ENCODE measurements at regions not wholly inside any gene's neighbourhood (a gene's known extent, or its start where the extent isn't known, plus 50 kb on each side); places are given as distances from the start of the nearest gene placed in this dataset.

- in situ Hi-C loops (cut with MboI; ENCODE audit: low sequenced_read_pairs in 4 of 4) = no loop called here
- Histone ChIP-seq H3K4me1 (no peaks in the 10 kb centered on the region), H3K27me3 (no peaks in the 10 kb centered on the region), H3K36me3 (no peaks in the 10 kb centered on the region), H3K4me3 (no peak overlapping the region), H3K27ac (no peak overlapping the region), H3K9me3 (no peaks in the 10 kb centered on the region)
- DNase-seq = no peak
- no peak for ATAC-seq
- intact Hi-C loops (cut with DNase I; ENCODE audit: low total_unique reads) = no loop called here
- TF ChIP-seq, protein P1, sequence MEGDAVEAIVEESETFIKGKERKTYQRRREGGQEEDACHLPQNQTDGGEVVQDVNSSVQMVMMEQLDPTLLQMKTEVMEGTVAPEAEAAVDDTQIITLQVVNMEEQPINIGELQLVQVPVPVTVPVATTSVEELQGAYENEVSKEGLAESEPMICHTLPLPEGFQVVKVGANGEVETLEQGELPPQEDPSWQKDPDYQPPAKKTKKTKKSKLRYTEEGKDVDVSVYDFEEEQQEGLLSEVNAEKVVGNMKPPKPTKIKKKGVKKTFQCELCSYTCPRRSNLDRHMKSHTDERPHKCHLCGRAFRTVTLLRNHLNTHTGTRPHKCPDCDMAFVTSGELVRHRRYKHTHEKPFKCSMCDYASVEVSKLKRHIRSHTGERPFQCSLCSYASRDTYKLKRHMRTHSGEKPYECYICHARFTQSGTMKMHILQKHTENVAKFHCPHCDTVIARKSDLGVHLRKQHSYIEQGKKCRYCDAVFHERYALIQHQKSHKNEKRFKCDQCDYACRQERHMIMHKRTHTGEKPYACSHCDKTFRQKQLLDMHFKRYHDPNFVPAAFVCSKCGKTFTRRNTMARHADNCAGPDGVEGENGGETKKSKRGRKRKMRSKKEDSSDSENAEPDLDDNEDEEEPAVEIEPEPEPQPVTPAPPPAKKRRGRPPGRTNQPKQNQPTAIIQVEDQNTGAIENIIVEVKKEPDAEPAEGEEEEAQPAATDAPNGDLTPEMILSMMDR (IDR thresholded peaks at IDR 0.05 in 4 of 5, conservative IDR thresholded peaks at IDR 0.05 in 1 of 5) = no peak
- no peak for TF ChIP-seq POLR2A (IDR thresholded peaks at IDR 0.05)
Measured at GRCh38 chr9:12413986-12414385, 279.2 kb upstream of the TYRP1 start.

GRCh38 chr9:12414514-12414913, 278.7 kb upstream of the TYRP1 start:
- no peaks in the 10 kb centered on the region for H3K36me3 ChIP-seq
- TF ChIP-seq, protein P1 (IDR thresholded peaks at IDR 0.05 in 4 of 5, conservative IDR thresholded peaks at IDR 0.05 in 1 of 5) = no peak
- no peak for TF ChIP-seq POLR2A (IDR thresholded peaks at IDR 0.05)
- H3K9me3 ChIP-seq = no peaks in the 10 kb centered on the region
- H3K27ac ChIP-seq = no peak overlapping the region
- intact Hi-C loops (cut with DNase I; ENCODE audit: low total_unique reads) = no loop called here
- H3K4me1 ChIP-seq = no peaks in the 10 kb centered on the region
- DNase-seq (no peak), ATAC-seq (no peak)
- in situ Hi-C loops (cut with MboI; ENCODE audit: low sequenced_read_pairs in 4 of 4) = no loop called here
- H3K27me3 ChIP-seq = no peaks in the 10 kb centered on the region
- H3K4me3 ChIP-seq = no peak overlapping the region

- Histone ChIP-seq H3K27ac (no peak overlapping the region), H3K4me3 (no peak overlapping the region), H3K27me3 (no peaks in the 10 kb centered on the region), H3K4me1 (no peaks in the 10 kb centered on the region), H3K36me3 (no peaks in the 10 kb centered on the region), H3K9me3 (no peaks in the 10 kb centered on the region)
- no peak for TF ChIP-seq POLR2A (IDR thresholded peaks at IDR 0.05)
- TF ChIP-seq, protein P1 (IDR thresholded peaks at IDR 0.05 in 4 of 5, conservative IDR thresholded peaks at IDR 0.05 in 1 of 5) = no peak
- DNase-seq (no peak), ATAC-seq (no peak)
- intact Hi-C loops (cut with DNase I; ENCODE audit: low total_unique reads) = no loop called here
- in situ Hi-C loops (cut with MboI; ENCODE audit: low sequenced_read_pairs in 4 of 4) = no loop called here
Measured at GRCh38 chr9:12415361-12415760, 277.8 kb upstream of the TYRP1 start.

DNA sequence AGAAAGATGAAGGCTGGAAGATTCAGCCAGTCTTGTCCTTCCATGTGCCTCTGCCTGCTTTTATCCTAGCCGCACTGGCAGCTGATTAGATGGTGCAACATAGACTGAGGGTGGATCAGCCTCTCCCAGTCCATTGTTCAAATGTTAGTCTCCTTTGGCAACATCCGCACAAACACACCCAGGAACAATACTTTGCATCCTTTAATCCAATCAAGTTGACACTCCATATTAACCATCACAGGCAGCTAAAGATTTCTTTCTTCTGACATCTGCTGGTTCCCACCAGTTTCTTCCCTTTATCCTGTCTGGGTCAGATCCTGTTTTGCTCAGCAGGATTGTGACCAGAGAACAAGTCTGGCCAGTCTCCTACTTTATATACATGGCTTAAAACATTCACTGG, 276.5 kb upstream of the TYRP1 start:
- H3K9me3 ChIP-seq = no peaks in the 10 kb centered on the region
- no peak overlapping the region for H3K27ac ChIP-seq
- DNase-seq = no peak
- no peaks in the 10 kb centered on the region for H3K36me3 ChIP-seq
- no peaks in the 10 kb centered on the region for H3K27me3 ChIP-seq
- intact Hi-C loops (cut with DNase I; ENCODE audit: low total_unique reads) (no loop called here), in situ Hi-C loops (cut with MboI; ENCODE audit: low sequenced_read_pairs in 4 of 4) (no loop called here)
- TF ChIP-seq, protein P1 (IDR thresholded peaks at IDR 0.05 in 4 of 5, conservative IDR thresholded peaks at IDR 0.05 in 1 of 5) = no peak
- no peak overlapping the region for H3K4me3 ChIP-seq
- no peak for ATAC-seq
- H3K4me1 ChIP-seq = no peaks in the 10 kb centered on the region

DNA sequence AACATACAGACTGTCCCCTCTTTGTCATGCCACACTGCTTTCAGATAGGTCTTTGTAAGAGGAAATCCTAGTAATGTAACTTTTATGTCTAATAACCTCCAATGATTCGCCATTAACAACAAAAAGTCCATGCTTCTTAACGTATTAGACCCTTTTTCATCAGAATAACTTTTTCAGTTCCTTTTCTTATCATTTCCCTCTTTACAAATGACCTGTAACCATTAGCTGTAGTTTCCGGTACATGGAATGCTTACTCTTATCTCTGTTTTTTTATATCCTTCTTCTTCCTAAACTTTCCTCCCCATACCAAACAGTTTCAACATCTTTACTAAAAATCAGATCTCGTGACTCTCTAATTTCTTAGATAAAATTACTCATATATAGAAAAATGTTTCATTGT, 268.9 kb upstream of the TYRP1 start:
- Histone ChIP-seq H3K27me3 (no peaks in the 10 kb centered on the region), H3K4me1 (no peaks in the 10 kb centered on the region), H3K4me3 (no peak overlapping the region), H3K36me3 (no peaks in the 10 kb centered on the region), H3K27ac (no peak overlapping the region), H3K9me3 (no peaks in the 10 kb centered on the region)
- in situ Hi-C loops (cut with MboI; ENCODE audit: low sequenced_read_pairs in 4 of 4) (no loop called here), intact Hi-C loops (cut with DNase I; ENCODE audit: low total_unique reads) (no loop called here)
- DNase-seq (no peak), ATAC-seq (no peak)
- TF ChIP-seq POLR2A (IDR thresholded peaks at IDR 0.05) = no peak
- TF ChIP-seq, protein P1 (IDR thresholded peaks at IDR 0.05 in 4 of 5, conservative IDR thresholded peaks at IDR 0.05 in 1 of 5) = no peak
